K562 (cell line): ENCODE measurements at regions not wholly inside any gene's neighbourhood (a gene's known extent, or its start where the extent isn't known, plus 50 kb on each side); places are given as distances from the start of the nearest gene placed in this dataset.

Source experiments
- ATAC-seq: fragments of 200-7000 bp; cut with Tn5 transposase; 3 replicates; pipeline ENCODE4 v1.9.1; 2020; ENCODE audit warnings: moderate library complexity
- BruUV-seq: library from RNA; stranded (reverse); fragments of 400-500 nt; replicated peaks from 2 replicates; lab custom pipeline; 2021; lab: Mats Ljungman, UMichigan
- CTCF ChIA-PET: fragments of 300-600 bp; formaldehyde crosslinking; extraction: SDS; loops from one replicate; lab custom pipeline; 2021; ENCODE audit warnings: low intra/inter-chr PET ratio; lab: Yijun Ruan, JAX
- POLR2A ChIA-PET: fragments of 300-600, 350-650 bp; sonication (Branson Sonifier 250); formaldehyde crosslinking; extraction: SDS; loops from one replicate; lab custom pipeline; 2021; ENCODE audit warnings: antibody characterized with exemption, inconsistent platforms; lab: Yijun Ruan, JAX
- DNase-seq, 4 experiments: peaks; one replicate each; pipeline versions ENCODE4 v3.0.0 to v3.0.0-alpha.2; 2011 to 2018; ENCODE audit warnings: low spot score in 3 of 4, mixed read lengths in 3 of 4; ENCODE audit errors: extremely low read depth in 1 of 4
- FAIRE-seq: peaks from 2 replicates; lab custom pipeline; 2011; peaks lifted over from hg19 to GRCh38; lab: Jason Lieb, UNC
- H2AFZ ChIP-seq: 2 replicates; pipeline ENCODE4 v1.6.0; 2011; ENCODE audit warnings: low read depth, low read length, control low read depth, inconsistent platforms
- H3K27ac ChIP-seq: fragments of 200-600 bp; 3 replicates; pipeline ENCODE4 v1.8.0; 2011; ENCODE audit warnings: low read depth, mild to moderate bottlenecking, control low read depth, inconsistent platforms, low read length, moderate library complexity, mixed read lengths; ENCODE audit errors: extremely low read depth
- H3K27me3 ChIP-seq, 2 experiments: fragments of 300-600 bp in 1 of 2; 2 replicates in 1 of 2; 3 replicates in 1 of 2; pipeline versions ENCODE4 v1.6.0 to v1.8.0; 2011; ENCODE audit warnings: inconsistent platforms in 2 of 2, low read length in 2 of 2, mild to moderate bottlenecking in 1 of 2, mixed read lengths in 1 of 2, moderate library complexity in 1 of 2; ENCODE audit not compliant: control insufficient read depth in 2 of 2, insufficient read depth in 2 of 2
- H3K36me3 ChIP-seq: fragments of 300-600 bp; 3 replicates; pipeline ENCODE4 v1.8.0; 2011; ENCODE audit warnings: mild to moderate bottlenecking, low read length, inconsistent platforms; ENCODE audit not compliant: control insufficient read depth, insufficient read depth
- H3K4me1 ChIP-seq, 2 experiments: fragments of 200-600 bp in 1 of 2; replicated peaks in 1 of 2; 2 replicates in 1 of 2; 3 replicates in 1 of 2; pipeline versions ENCODE4 v1.5.1 to v1.8.0; 2011; ENCODE audit warnings: inconsistent platforms in 2 of 2, low read length in 2 of 2, mild to moderate bottlenecking in 1 of 2, mixed read lengths in 1 of 2, moderate library complexity in 1 of 2; ENCODE audit not compliant: control insufficient read depth in 2 of 2, insufficient read depth in 2 of 2
- H3K4me2 ChIP-seq: 2 replicates; pipeline ENCODE4 v1.6.1; 2011; ENCODE audit warnings: low read length, control low read depth, inconsistent platforms, mixed read lengths; ENCODE audit not compliant: insufficient read depth
- H3K4me3 ChIP-seq: fragments of 200-600 bp; sonication (generic), shearing (Covaris generic); 2 replicates; pipeline ENCODE4 v1.5.1; 2016; ENCODE audit warnings: control low read depth, inconsistent platforms
- H3K79me2 ChIP-seq: fragments of 200-600 bp; 3 replicates; pipeline ENCODE4 v1.8.0; 2011; ENCODE audit warnings: low read length, inconsistent platforms; ENCODE audit not compliant: control insufficient read depth, insufficient read depth
- H3K9ac ChIP-seq, 2 experiments: 2 replicates each; pipeline versions ENCODE4 v1.6.0 to v1.6.1; 2011; ENCODE audit warnings: low read depth in 2 of 2, low read length in 2 of 2, control low read depth in 1 of 2, inconsistent platforms in 1 of 2, mild to moderate bottlenecking in 1 of 2, mixed read lengths in 1 of 2; ENCODE audit not compliant: insufficient read depth in 1 of 2
- H3K9me1 ChIP-seq: one replicate; pipeline ENCODE4 v1.6.0; 2011; ENCODE audit warnings: inconsistent platforms, mild to moderate bottlenecking, low read length, moderate library complexity; ENCODE audit not compliant: control insufficient read depth, insufficient read depth
- H3K9me3 ChIP-seq: replicated peaks from 2 replicates; pipeline ENCODE4 v1.5.1; 2011; ENCODE audit warnings: low read depth, low read length, inconsistent platforms; ENCODE audit not compliant: control insufficient read depth, insufficient read depth
- H4K20me1 ChIP-seq: replicated peaks from 2 replicates; pipeline ENCODE4 v1.6.1; 2011; ENCODE audit warnings: low read length, inconsistent platforms, mixed read lengths; ENCODE audit not compliant: control insufficient read depth, insufficient read depth
- COPS2 ChIP-seq: fragments of 450-650 bp; conservative IDR thresholded peaks from 2 replicates; pipeline ENCODE4 v1.6.1; 2016; ENCODE audit warnings: mild to moderate bottlenecking, moderate library complexity
- EP300 ChIP-seq: IDR thresholded peaks from 2 replicates; pipeline ENCODE4 v1.6.1; 2012; ENCODE audit warnings: low read length, improper control_type of control experiment
- MCM7 ChIP-seq, 2 experiments: fragments of 450-650 bp; IDR thresholded peaks; 2 replicates each; pipeline ENCODE4 v1.6.1; 2016 to 2018
- MYC ChIP-seq, 2 experiments: fragments of 250-450 bp in 1 of 2; sonication (Bioruptor Pico) in 1 of 2; IDR thresholded peaks; 2 replicates each; pipeline versions ENCODE4 v1.5.1 to v1.6.1; 2012 to 2021; ENCODE audit warnings: low read depth in 2 of 2, borderline replicate concordance in 1 of 2, improper control_type of control experiment in 1 of 2, low read length in 1 of 2, mild to moderate bottlenecking in 1 of 2, moderate library complexity in 1 of 2
- SRSF3 ChIP-seq: fragments of 200-400 bp; formaldehyde crosslinking; IDR thresholded peaks from 2 replicates; pipeline ENCODE4 v1.6.1; 2016; ENCODE audit warnings: mild to moderate bottlenecking, low read length, moderate library complexity; ENCODE audit not compliant: insufficient read depth
- TCF3 ChIP-seq: sonication (generic); formaldehyde crosslinking; IDR thresholded peaks from 2 replicates; pipeline ENCODE4 v1.4.0; 2020; ENCODE audit warnings: mild to moderate bottlenecking, missing genetic modification reagents
- THRAP3 ChIP-seq: fragments of 450-650 bp; IDR thresholded peaks from 2 replicates; pipeline ENCODE4 v1.6.1; 2016; ENCODE audit warnings: mild to moderate bottlenecking, inconsistent platforms, borderline replicate concordance
- ZFPM2 ChIP-seq: fragments of 250-450 bp; sonication (Bioruptor Pico); IDR thresholded peaks from 2 replicates; pipeline ENCODE4 v1.5.1; 2022; ENCODE audit warnings: mild to moderate bottlenecking
- ZNF354B ChIP-seq: fragments of 250-450 bp; sonication (Bioruptor Pico); IDR thresholded peaks from 2 replicates; pipeline ENCODE4 v1.4.0; 2020
- ZNF431 ChIP-seq: sonication (generic); formaldehyde crosslinking; IDR thresholded peaks from 2 replicates; pipeline ENCODE4 v1.8.0; 2022; ENCODE audit warnings: mild to moderate bottlenecking, missing genetic modification reagents
- ZNF668 ChIP-seq: fragments of 250-450 bp; sonication (Bioruptor Pico); IDR thresholded peaks from 2 replicates; pipeline ENCODE4 v1.8.0; 2022; ENCODE audit warnings: mild to moderate bottlenecking, inconsistent platforms
- WGBS: fragments of 100-300 bp; shearing (Covaris generic); methylation state at CpG from one replicate; pipeline ENCODE4 v1.1.6; 2016; ENCODE audit warnings: low coverage, mixed read lengths; ENCODE audit not compliant: insufficient coverage; ENCODE audit errors: missing lambda C conversion rate; 5-methylcytosine and 5-hydroxymethylcytosine counted together
- in situ Hi-C: fragments of 300-500 bp; cut with MboI; formaldehyde crosslinking; loops from 4 replicates; pipeline ENCODE4 v1.15.0; 2018; ENCODE audit warnings: inconsistent platforms, mixed read lengths
- intact Hi-C: fragments of 100-400 bp; cut with micrococcal nuclease; formaldehyde crosslinking; loops from 2 replicates; pipeline ENCODE4 v1.14.2; 2022

GRCh38 chr20:39943336-39943735, 745.7 kb downstream of the MAFB start (continued):
- TF ChIP-seq ZNF431 (CRISPR knock-in tag), result no peak

GRCh38 chr20:39941245-39941644, 747.8 kb downstream of the MAFB start:
- Histone ChIP-seq H3K9ac (no peak overlapping the region), H3K9me3 (peaks cover 4% of the 10 kb centered on the region), H3K27ac (no peak overlapping the region), H3K4me1 (no peaks in the 10 kb centered on the region), H3K4me3 (no peak overlapping the region)
- CTCF ChIA-PET, result no interaction called here
- TF ChIP-seq TCF3 (CRISPR knock-in tag), result no peak
- TF ChIP-seq MCM7 (IDR thresholded peaks at IDR 0.05), result no peak
- TF ChIP-seq COPS2, result no peak
- TF ChIP-seq, all 486 proteins: peak for 0
- Histone ChIP-seq H3K79me2 (no peaks in the 10 kb centered on the region), H4K20me1 (no peaks in the 10 kb centered on the region), H3K4me2 (no peak overlapping the region), H2AFZ (no peak overlapping the region), H3K27me3 (no peaks in the 10 kb centered on the region), H3K36me3 (no peaks in the 10 kb centered on the region), H3K9me1 (no peaks in the 10 kb centered on the region)
- 0% methylated on average over 1 of the region's 1 CpG for WGBS
- no peak for ATAC-seq
- POLR2A ChIA-PET, result no interaction called here
- no peak for FAIRE-seq
- DNase-seq, result no peak
- intact Hi-C loops, result no loop called here
- in situ Hi-C loops, result no loop called here
- no TSS peak for BruUV-seq

- 0% methylated on average over 2 of the region's 2 CpGs for WGBS
- Histone ChIP-seq H2AFZ (no peak overlapping the region), H3K9me1 (no peaks in the 10 kb centered on the region), H3K4me2 (no peak overlapping the region), H3K9me3 (no peaks in the 10 kb centered on the region; the same call in 1 of the 2 replicates), H3K36me3 (no peaks in the 10 kb centered on the region), H3K27ac (no peak overlapping the region), H3K79me2 (no peaks in the 10 kb centered on the region)
- no peak for FAIRE-seq
- no peak for DNase-seq
- intact Hi-C loops, result no loop called here
- TF ChIP-seq EP300 (no peak), ZFPM2 (CRISPR knock-in tag) (no peak), ZNF668 (CRISPR knock-in tag) (no peak), ZNF354B (CRISPR knock-in tag) (no peak), COPS2 (no peak), SRSF3 (no peak), MYC (IDR thresholded peaks at IDR 0.05; ENCODE audit: low read depth, low read length) (no peak), MYC (CRISPR knock-in tag; IDR thresholded peaks at IDR 0.05; ENCODE audit: borderline replicate concordance, low read depth) (no peak), THRAP3 (no peak)
- TF ChIP-seq, all 486 proteins: peak for 0
- no peak overlapping the region for H3K9ac ChIP-seq
- no peaks in the 10 kb centered on the region for H4K20me1 ChIP-seq
- H3K4me1 ChIP-seq, result no peaks in the 10 kb centered on the region
- H3K27me3 ChIP-seq, result no peaks in the 10 kb centered on the region
- in situ Hi-C loops, result no loop called here
- ChIA-PET POLR2A (no interaction called here), CTCF (no interaction called here)
- no TSS peak for BruUV-seq
- no peak overlapping the region for H3K4me3 ChIP-seq
- no peak for ATAC-seq
Measured at GRCh38 chr20:39939241-39939865, 749.7 kb downstream of the MAFB start.
